NT2/D1 (cell line): ENCODE measurements at regions not wholly inside any gene's neighbourhood (a gene's known extent, or its start where the extent isn't known, plus 50 kb on each side); places are given as distances from the start of the nearest gene placed in this dataset.

Experiments used
- YY1 ChIP-seq: IDR thresholded peaks from 2 replicates; pipeline ENCODE4 v1.6.1; 2011; ENCODE audit not compliant: insufficient read length, insufficient read depth
- ZNF274 ChIP-seq: IDR thresholded peaks from 2 replicates; pipeline ENCODE4 v1.6.1; 2011; ENCODE audit warnings: mild to moderate bottlenecking, low read depth, low read length

GRCh38 chr2:120441351-120441700 is 95.4 kb downstream of the INHBB start:
- no peak for TF ChIP-seq YY1
- TF ChIP-seq ZNF274: no peak
